Fibroblast of gingiva (primary cell): ENCODE measurements at regions not wholly inside any gene's neighbourhood (a gene's known extent, or its start where the extent isn't known, plus 50 kb on each side); places are given as distances from the start of the nearest gene placed in this dataset.
"Not testable (repeated sequence)": the region's sequence is repeated elsewhere in the genome, so short reads cannot be mapped to it uniquely, and the experiment has no call there.

Experiments used
- DNase-seq: peaks from one replicate; pipeline ENCODE4 v3.0.0-alpha.2; 2011; ENCODE audit warnings: low read depth

DNA sequence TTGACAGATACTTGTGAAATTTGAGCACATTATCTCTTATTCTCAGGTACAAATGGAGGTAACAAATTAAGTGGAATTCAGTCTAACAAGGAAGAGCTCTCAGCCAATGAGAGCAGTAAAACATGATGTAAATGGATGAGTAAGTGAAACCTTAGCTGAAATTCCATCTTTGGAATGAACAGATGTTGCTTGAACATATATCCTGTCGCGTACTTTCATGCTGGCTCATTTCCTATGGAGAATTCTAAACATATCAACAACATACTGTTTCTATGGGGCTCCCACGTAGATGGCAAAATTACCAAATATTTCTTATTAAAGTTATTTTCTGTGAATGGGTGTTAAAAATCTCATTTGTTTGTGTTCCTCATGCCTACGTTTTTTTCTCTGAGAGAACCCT, 256.3 kb upstream of the LINC00305 start:
- no peak for DNase-seq

DNA sequence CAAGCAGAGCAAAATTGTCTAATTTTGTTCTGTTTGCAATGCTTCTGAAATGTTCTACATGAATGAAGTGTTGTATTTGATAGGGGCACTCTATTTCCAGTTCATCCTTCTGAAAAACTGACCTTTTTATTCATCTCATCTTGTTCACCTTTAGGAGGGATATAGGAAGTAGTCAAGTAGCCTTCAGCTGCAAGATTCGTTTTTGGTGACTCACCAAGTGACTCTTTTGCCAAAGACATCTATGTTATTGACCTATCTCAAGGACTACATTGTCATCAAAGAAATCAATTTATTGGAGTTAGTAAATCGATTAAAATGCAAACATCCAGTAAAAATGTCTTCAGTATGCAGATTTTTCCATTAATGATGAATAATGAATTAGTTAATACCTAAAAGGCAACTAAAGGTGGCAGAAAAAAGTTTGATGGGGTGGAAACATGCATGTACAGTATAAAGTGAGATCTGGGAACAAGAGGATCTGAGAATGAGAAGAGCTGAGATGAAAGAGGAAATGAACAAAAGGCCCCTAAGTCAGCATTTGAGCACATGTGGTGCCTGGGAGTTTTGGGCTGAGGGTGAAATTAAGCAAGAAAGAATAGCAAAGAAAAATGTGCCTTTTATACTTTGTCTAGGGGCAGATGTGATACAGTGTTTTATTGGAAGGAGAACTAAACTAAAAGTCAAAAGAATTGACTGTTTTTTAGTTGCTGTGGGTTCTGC, 255.1 kb upstream of the LINC00305 start:
- no peak for DNase-seq

DNA sequence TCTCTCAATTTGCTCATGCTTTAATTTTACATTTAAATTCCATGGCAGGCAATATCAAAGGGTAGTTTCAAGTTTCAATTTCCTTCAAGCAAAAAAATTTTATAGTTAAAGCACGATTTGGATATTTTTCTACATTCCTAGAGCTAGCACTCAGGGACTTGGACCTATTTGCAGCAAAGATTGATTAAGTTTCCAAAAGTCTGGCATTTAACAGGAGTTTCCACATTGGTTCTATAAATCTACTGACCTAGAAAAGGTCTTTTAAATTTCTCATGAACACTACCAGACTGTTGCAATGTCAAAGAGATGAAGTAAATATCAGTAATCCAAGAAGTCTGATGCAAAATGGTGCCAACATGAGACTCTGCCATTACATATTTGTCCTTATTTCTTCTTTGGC, 253.7 kb upstream of the LINC00305 start:
- DNase-seq: no peak

DNA sequence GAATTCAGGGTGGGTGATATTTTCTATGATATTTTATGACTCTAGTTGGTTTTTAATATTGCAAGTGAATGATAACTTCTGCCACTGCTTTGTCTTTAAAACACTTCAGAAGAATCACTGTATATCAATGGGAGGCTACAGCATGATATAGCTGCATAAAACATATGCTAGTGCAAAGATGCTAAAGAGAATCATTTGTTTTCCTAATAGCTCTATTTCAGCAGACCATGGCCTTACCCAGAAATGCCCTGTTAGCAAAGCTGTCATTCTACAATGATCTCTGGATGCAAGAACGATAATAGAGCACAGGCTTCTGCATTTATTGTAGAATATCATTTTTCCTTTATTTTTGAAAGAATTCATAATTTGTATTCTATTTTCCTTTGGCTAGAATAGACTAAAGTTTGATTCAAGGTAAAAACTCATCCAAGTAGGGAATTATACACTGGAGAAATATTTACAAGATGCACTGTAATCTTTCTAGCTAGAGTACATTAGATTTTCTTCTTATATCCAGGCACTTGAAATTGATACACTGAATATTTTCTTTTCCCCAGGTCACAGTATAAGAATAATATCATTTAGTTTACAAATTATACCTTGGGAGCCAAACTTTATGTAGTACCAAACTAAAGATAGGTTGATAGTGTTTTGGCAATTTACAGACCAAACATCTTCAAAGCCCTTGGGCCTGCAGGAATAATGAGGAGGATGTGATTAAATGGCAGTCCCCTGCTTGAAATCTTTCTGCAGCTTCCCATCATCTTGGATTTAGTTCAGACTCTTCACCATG, 252.6 kb upstream of the LINC00305 start:
- no peak for DNase-seq

DNA sequence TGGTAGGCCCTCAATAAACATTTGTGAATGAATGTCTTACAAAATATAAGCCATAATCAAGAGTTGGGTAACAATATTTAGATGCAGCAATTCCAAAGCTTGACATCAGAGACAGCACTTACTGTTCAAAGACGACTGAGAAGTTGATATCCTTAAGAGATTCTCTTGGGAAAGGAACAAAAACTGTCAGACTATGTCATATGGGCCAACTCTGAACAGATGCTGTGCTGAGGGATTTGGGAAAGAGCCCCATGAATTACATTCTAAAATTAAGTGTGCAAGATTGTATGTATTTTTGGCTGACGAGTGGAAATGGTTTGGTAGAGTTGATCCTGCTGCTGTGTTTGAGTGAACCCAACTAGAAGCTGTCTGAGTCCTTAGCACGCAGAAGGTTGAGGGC, 250.7 kb upstream of the LINC00305 start:
- no peak for DNase-seq

DNA sequence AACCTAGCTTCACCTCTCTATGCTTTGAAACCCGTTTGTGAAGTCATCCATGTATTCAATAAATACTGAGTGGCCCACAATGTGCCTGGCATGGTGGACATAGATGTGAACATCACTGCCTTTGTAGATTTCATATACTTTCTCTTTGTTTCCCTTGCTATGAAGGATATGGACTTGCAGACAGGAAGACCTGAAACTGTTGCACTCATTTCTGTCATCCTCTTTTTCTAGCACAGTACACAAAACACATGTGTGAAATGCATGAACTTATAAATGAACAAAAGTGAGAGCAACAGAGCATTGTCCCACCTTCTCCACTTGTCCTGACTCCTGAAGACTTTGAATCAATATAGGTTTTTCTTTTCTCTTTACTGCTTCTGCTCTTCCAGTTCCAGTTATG, 249.4 kb upstream of the LINC00305 start:
- DNase-seq: no peak

DNA sequence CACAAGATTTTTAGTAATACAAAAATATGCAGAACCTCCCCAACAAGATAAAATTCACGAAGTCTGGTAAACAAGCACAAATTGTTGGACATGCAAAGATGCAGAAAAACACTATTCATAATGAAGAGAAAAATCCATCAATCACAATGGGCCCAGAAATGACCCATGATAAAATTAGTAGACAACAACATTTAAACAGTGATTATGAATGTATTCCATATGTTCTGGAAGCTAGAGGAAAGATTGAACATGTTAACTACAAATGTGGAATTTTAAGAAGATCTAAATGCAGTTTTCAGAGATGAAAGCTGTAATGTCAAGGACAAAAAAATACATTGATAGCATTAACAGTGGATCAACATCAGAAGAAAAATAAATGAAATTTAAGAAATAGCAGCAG, 243.3 kb upstream of the LINC00305 start:
- DNase-seq: no peak

DNA sequence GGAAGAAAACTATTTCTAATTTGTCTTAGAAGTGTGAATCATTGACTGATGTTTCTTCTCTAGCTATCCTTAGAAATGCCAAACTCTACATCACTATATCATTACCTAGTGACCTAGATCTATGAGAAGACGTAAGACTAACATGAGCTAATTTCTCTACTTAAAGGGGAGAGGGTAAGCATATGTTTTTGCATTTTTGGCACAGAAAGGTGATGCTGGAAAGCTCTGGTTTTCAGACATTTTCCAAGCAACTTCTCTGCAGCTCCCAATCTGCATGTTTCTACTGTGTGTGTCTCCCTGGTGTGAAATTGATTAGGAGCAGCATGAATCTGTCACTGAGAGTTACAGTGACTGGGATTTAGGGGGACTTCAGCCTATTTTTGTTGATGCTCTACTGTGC, 235.2 kb upstream of the LINC00305 start:
- DNase-seq: no peak

DNA sequence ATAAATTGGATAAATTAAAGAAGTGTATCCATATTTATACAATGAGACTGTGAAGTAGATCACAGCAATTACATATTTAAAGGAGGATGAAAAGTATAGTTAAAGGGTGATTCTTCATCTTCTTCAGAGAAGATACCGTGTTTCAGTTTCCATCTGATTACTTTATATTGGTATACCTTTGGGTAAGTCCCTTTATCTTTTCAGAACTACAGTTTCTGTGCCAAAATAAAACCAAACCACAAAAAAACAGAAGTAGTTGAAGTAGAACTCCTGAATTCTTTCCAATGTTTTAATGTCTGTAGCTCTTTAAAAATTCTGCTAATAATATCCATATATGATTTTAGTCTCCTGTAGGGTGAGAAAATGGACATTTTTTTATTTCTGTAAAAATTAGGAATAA, 231.2 kb upstream of the LINC00305 start:
- no peak for DNase-seq

DNA sequence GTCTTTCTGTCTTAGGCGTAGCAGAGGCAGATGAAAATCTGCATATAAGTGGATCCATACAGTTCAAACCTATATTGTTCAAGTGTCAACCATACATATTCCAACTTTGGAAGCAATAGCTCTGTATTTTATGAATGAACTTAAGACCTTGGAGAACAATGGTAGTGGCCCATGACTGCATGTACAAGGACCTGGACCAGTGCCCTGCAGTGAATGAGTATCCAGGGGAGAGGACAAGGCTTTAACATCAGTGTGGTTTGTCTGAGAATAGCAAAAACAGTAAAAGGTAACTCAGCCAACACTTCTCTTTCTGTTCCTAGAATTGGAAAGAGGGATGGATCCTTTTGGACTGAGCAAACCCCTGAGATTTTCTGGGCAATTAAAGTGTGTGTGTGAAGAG, 230.8 kb upstream of the LINC00305 start:
- no peak for DNase-seq

DNA sequence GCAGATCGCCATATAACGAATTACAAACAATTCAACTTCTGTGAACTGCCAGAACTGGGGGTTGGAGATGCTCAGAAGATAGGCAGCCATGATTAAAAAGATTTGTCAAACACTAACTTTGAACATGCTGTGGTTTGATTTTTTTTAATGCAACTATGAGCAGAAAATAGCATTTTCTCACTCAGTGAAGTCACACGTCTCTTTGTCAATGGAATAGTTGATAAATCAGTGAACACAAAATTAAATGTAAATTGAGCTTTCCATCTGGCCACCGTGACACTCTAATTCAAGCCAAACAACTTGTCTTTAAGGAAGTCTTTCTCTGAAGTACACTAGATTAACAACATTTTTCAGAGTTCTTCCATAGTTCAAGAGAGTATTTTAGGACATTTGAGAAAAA, 228.6 kb upstream of the LINC00305 start:
- DNase-seq: no peak

DNA sequence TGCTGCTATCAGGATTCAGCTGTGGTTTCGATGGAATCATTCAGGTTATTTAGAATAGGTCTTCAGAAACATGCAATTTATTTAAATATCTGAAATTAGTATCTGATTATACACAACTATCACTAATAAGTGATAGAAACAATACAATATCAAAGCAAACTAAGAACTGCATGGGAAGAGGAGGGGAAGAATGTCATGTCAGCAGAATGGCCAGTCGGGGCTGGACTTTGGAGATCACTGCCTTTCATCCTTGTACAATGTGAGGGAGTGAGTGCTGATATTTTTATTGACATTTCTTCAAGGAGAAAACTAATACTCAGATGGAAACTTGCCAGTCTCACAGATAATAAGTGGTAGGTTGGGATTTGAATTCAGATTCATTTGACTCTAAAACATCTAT, 224.0 kb upstream of the LINC00305 start:
- no peak for DNase-seq

DNA sequence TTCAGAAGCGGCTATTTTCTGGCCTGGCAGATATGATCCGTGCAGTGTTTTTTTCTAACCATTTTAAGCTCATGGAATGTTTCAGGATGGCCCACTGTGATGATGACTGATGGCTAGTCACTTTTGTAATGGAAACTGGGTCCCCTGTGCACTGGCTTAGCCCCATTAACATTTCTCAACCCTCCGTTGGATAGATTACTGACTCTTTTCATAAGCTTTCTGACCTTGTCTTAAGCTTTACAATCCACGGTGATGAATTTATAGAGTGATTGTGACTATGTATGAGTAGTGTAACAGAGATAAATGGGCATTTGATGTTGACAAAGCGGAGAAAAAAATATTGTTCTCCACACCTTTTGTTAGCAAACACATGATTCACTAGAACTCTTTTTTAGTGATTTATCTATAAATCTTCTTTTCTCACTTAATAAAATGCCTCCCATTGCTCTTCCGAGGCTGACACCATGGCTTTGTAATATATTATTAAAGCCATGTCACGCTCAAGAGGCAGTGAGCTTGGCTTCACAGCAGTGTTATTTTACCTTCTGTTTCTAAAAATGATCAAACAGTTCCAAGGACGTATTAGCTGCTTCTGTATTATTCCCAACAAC, 221.0 kb upstream of the LINC00305 start:
- DNase-seq: not testable (repeated sequence)

DNA sequence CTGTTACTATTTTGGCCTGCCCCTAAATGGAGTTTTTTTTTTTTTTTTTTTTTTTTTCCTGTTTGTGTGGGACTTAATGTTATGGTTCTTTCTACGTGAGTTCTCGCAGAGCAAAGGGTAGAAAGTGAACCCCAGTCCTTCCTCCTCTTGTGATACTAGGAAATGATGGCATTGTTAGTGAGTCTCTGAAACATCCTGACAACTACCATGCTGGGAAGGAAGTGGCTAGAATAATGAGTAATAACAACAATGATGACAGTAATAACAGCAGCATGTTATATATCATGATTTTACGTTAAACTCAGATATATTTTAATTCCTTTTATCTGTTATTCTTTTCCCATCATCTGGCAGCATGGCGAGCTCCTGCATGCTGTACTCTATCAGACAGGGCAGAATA, 216.2 kb upstream of the LINC00305 start:
- DNase-seq: no peak

DNA sequence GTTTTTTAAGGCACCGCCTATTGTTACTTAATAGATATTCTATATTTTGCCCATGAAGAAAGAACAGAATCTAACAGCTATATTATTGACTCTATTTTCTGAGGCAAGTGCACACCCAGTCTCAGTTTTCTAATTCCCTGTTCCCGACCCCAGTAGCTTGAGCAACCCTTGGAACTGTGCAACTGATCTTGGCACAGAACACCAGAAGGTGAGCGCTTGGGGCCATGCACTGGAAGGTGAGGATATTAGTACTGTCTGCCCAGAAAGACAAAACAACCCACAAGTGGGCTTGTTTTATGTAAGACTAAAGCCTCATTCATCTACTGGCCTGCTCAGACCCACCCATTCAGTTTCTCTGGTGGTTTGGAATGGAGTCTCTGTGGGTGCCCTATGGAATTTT, 188.8 kb upstream of the LINC00305 start:
- no peak for DNase-seq

DNA sequence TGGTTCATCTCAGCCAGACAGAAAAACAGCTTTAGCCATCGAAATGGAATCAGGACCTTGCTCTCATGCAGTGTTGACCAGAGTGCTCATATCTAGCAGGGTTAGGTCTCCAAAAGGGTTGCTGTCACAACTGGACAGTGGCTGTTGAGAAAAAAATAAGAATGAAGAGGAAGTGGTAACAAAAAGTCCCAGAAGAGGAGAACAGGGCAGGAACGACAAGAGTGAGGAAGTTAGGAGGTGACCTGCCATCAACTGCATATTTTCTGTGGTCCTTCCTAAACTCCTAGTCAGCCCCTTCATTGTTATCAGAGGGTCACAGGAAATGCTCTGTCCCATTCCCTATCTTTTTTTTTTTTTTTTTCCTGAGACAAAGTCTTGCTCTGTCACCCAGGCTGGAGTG, 188.1 kb upstream of the LINC00305 start:
- no peak for DNase-seq

DNA sequence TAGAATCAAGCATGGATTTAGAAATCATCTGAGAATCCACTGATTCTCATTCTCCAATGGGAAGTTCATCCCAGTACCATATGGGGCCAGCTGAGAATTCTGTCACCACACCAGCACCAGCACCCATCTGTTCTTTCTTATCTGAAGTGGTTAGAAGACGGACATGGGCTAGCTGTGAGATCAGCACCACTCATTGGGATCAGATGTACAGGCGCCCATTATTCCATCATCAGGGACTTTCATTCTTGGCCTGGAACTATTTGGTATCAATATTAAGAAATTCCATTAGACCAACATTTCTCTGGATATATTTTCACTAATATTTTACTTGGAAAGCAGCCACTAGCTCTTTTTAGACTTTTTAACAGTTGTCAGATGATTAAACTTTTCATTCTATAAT, 185.9 kb upstream of the LINC00305 start:
- no peak for DNase-seq

DNA sequence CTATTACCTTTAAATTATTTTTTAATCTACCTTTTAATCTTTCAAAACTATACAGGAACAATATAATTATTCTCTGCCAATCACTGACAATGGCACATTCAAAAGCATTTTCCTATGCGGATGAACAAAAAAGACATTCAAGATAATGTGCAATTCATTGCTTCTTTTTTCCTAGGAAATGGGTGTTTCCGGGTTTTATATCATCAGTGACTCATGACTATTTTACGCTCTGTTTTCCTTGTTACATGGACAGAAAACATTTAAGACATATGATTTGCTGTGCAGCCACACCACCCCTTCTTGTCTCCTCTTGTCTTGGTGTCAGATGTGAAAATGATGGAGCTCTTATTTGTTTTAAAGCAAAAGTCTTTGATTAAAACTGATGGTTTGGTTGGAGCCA, 184.7 kb upstream of the LINC00305 start:
- no peak for DNase-seq

DNA sequence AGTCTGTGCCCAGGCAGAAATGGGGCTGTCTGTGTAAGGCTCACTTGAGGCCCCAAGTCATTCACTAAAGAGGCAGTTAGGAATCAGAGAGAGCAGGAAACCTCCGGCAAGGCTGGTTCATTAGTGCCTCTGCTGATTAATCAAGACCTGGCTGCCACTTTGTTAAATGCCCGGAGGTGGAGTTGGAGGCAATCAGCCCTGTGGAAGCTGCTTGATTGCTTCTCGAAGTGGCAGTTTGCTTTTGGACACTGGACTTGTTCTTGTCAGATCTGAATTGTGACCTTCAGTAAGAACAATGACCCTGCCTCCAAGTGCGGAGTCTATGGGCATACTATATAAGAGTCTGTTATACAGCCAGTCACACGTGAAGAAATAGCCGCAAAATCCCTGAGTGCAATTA, 183.9 kb upstream of the LINC00305 start:
- DNase-seq: no peak

DNA sequence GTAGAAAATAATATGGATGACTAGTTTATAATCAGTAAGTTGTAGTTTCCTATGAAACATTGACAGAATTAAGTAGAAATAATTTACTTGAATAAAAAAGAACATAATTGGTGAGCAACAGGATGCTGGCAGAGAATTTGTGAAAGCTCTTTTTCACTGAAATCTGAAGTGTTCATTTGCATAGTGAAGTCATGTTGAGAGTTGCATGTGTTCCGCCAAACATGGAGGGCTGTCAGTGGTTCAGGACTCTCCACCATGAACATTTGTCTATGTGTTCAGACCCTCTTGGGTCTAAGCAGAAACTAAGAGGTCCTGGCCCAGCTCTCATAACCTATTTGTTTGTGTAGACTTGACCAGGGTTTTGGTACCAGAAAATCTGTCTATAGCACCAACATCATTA, 182.5 kb upstream of the LINC00305 start:
- DNase-seq: no peak

DNA sequence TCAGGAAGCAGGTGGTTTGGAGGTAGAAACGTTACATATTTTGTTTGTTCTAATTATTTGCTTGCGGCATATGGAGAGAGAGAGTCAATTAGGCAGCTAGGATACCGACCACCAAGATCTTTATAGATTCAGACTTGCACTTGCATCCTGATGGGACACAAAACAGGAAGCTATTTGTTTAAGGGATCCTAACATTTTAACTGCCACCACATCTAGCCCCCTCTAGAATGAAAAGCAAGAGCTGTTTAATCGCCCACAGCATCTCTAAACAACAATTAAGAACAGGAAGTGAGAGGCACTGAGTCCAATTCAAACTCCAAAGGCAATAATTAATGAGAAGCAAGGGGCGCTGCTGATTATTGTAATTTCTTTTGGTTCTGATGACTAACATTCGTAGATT, 182.0 kb upstream of the LINC00305 start:
- DNase-seq: no peak

DNA sequence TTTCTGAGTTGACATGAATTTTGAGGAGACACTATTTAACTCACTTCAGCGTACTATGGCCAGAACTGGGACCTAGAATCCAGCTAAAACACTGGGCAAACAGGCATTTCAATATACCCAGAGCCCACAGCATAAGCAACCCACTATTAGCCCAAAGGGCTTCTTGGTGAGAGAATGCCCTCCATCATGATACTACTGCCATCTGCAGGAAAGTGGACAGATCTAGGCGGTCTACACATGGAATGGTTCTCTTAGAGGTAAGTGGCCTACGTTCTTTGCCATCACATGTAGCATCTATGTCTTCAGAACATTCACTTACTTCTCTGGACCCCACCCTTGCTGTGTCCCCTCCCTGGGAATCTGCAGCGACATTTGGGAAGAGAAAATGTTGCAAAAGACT, 181.3 kb upstream of the LINC00305 start:
- DNase-seq: no peak

DNA sequence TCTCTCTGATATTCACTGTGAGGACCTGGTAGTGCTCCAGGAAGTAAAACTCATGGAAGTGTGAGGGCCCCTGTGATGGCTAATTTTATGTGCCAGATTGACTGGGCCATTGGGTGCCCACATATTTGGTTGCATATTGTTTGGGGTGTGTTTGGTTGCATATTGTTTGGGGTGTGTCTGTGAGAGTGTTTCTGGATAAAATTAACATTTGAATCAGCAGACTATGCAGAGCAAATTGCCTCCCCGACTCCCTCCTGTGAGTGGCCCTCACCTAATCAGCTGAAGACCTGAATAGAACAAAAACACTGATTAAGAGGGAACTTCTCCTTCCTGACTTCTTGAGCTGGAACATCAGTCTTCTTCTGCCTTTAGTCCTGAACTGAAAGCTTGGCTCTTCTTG, 173.3 kb upstream of the LINC00305 start:
- DNase-seq: no peak
